A673 (cell line): ENCODE measurements at regions not wholly inside any gene's neighbourhood (a gene's known extent, or its start where the extent isn't known, plus 50 kb on each side); places are given as distances from the start of the nearest gene placed in this dataset.

ENCODE experiments used
- BruUV-seq: library from RNA; stranded (reverse); fragments of 400-500 nt; replicated peaks from 2 replicates; lab custom pipeline; 2021; lab: Mats Ljungman, UMichigan
- CTCF ChIA-PET: fragments of 300-600 bp; sonication (Branson Sonifier 250); formaldehyde crosslinking; loops from one replicate; lab custom pipeline; 2022; ENCODE audit warnings: antibody characterized with exemption; lab: Charles Lee
- POLR2A ChIA-PET: fragments of 300-600 bp; sonication (Branson Sonifier 250); formaldehyde crosslinking; loops from one replicate; lab custom pipeline; 2022; ENCODE audit warnings: antibody characterized with exemption; ENCODE audit not compliant: low non-redundant PET; lab: Charles Lee
- DNase-seq: peaks from one replicate; pipeline ENCODE4 v3.0.0-alpha.2; 2015; ENCODE audit warnings: low spot score
- H3K27ac ChIP-seq: fragments of 200-600 bp; sonication (generic); 2 replicates; pipeline ENCODE4 v1.5.1; 2016; ENCODE audit warnings: mixed run types, low read depth, mild to moderate bottlenecking, mixed read lengths, antibody characterized with exemption, low read length; ENCODE audit not compliant: poor library complexity, severe bottlenecking
- H3K27me3 ChIP-seq: fragments of 200-600 bp; sonication (generic); replicated peaks from 2 replicates; pipeline ENCODE4 v1.6.1; 2017; ENCODE audit warnings: mixed run types, low read depth, mild to moderate bottlenecking, mixed read lengths, antibody characterized with exemption, low read length; ENCODE audit not compliant: insufficient read depth, poor library complexity
- H3K36me3 ChIP-seq: fragments of 200-600 bp; sonication (generic); 2 replicates; pipeline ENCODE4 v1.6.1; 2016; ENCODE audit warnings: mixed run types, mild to moderate bottlenecking, mixed read lengths, antibody characterized with exemption, low read length; ENCODE audit not compliant: insufficient read depth, poor library complexity, severe bottlenecking
- H3K4me1 ChIP-seq: fragments of 200-600 bp; sonication (generic); 2 replicates; pipeline ENCODE4 v1.6.1; 2017; ENCODE audit warnings: mixed run types, mild to moderate bottlenecking, mixed read lengths, antibody characterized with exemption, low read length; ENCODE audit not compliant: insufficient read depth, poor library complexity, severe bottlenecking
- H3K4me3 ChIP-seq: fragments of 200-600 bp; sonication (generic); 2 replicates; pipeline ENCODE4 v1.5.1; 2016; ENCODE audit warnings: low read depth, mixed run types, mild to moderate bottlenecking, mixed read lengths, low read length; ENCODE audit not compliant: poor library complexity, severe bottlenecking
- H3K9me3 ChIP-seq: fragments of 200-600 bp; sonication (generic); 2 replicates; pipeline ENCODE4 v1.6.1; 2016; ENCODE audit warnings: mixed run types, low read depth, mild to moderate bottlenecking, mixed read lengths, antibody characterized with exemption, low read length; ENCODE audit not compliant: poor library complexity, severe bottlenecking
- CTCF ChIP-seq: fragments of 300-800, 200-600 bp; sonication (generic); conservative IDR thresholded peaks from 2 replicates; pipeline ENCODE4 v1.5.1; 2017; ENCODE audit warnings: low read depth, mild to moderate bottlenecking, antibody characterized with exemption, low read length, moderate library complexity, mixed read lengths
- EZH2 ChIP-seq: fragments of 200-600 bp; sonication (generic); IDR thresholded peaks from 2 replicates; pipeline ENCODE4 v1.6.1; 2017; ENCODE audit warnings: borderline replicate concordance, low read depth, mild to moderate bottlenecking, mixed read lengths, antibody characterized with exemption, low read length; ENCODE audit not compliant: poor library complexity, severe bottlenecking
- intact Hi-C: fragments of 100-400 bp; cut with micrococcal nuclease; formaldehyde crosslinking; loops from one replicate; pipeline ENCODE4 v1.10.0; 2022; ENCODE audit not compliant: unreplicated experiment

- intact Hi-C loops: no loop called here
- no peak overlapping the region for H3K4me3 ChIP-seq
- H3K4me1 ChIP-seq: peaks cover 5% of the 10 kb centered on the region
- peak overlapping the region; percentile 11 for H3K27ac ChIP-seq
- no peaks in the 10 kb centered on the region for H3K36me3 ChIP-seq
- no TSS peak for BruUV-seq
- no peak for TF ChIP-seq CTCF
- TF ChIP-seq EZH2: no peak
- peak; percentile 5 for DNase-seq
- H3K9me3 ChIP-seq: no peaks in the 10 kb centered on the region
- ChIA-PET POLR2A (no interaction called here), CTCF (no interaction called here)
- no peaks in the 10 kb centered on the region for H3K27me3 ChIP-seq
Observed at GRCh38 chr4:126568652-126569570, 1063.8 kb upstream of the INTU start.

- no peak overlapping the region for H3K27ac ChIP-seq
- CTCF ChIA-PET: no interaction called here
- no peak overlapping the region for H3K4me3 ChIP-seq
- H3K4me1 ChIP-seq: peaks cover 5% of the 10 kb centered on the region
- POLR2A ChIA-PET: no interaction called here
- no peak for TF ChIP-seq CTCF
- no peaks in the 10 kb centered on the region for H3K27me3 ChIP-seq
- intact Hi-C loops: no loop called here
- no peaks in the 10 kb centered on the region for H3K9me3 ChIP-seq
- no TSS peak for BruUV-seq
- DNase-seq: no peak
- no peaks in the 10 kb centered on the region for H3K36me3 ChIP-seq
Observed at GRCh38 chr4:126572264-126572663, 1060.5 kb upstream of the INTU start.

GRCh38 chr4:126582737-126583136 is 1050.0 kb upstream of the INTU start:
- peak; percentile 55 for DNase-seq
- Histone ChIP-seq H3K9me3 (peaks cover 13% of the 10 kb centered on the region), H3K4me3 (no peak overlapping the region), H3K27ac (no peak overlapping the region), H3K4me1 (no peaks in the 10 kb centered on the region), H3K27me3 (no peaks in the 10 kb centered on the region), H3K36me3 (no peaks in the 10 kb centered on the region)
- intact Hi-C loops: no loop called here
- no TSS peak for BruUV-seq
- POLR2A ChIA-PET: no interaction called here
- CTCF ChIA-PET: interaction anchor here (0.9 kb wide), 1 partner anchor 419 kb away, joined by 3 read pairs; no protein-coding TSS in a partner anchor
- TF ChIP-seq CTCF (peak; percentile 48), EZH2 (no peak)
